Fibroblast of villous mesenchyme (primary cell): ENCODE measurements at regions not wholly inside any gene's neighbourhood (a gene's known extent, or its start where the extent isn't known, plus 50 kb on each side); places are given as distances from the start of the nearest gene placed in this dataset.
A peak's percentile ranks its signal among the peaks of the same experiment; 100 is the strongest.
"Not testable (repeated sequence)": the region's sequence is repeated elsewhere in the genome, so short reads cannot be mapped to it uniquely, and the experiment has no call there.

Experiments used
- DNase-seq: peaks from one replicate; pipeline ENCODE4 v3.0.0-alpha.2; 2010; ENCODE audit warnings: low read depth
- H3K4me3 ChIP-seq: 2 replicates; pipeline ENCODE4 v1.5.1; 2011; ENCODE audit warnings: low read depth, mild to moderate bottlenecking, low read length
- TF ChIP-seq, protein P1 (sequence below): IDR thresholded peaks from 2 replicates; pipeline ENCODE4 v1.5.1; 2012; ENCODE audit warnings: low read depth, mild to moderate bottlenecking, low read length; ENCODE audit not compliant: insufficient read depth

DNA sequence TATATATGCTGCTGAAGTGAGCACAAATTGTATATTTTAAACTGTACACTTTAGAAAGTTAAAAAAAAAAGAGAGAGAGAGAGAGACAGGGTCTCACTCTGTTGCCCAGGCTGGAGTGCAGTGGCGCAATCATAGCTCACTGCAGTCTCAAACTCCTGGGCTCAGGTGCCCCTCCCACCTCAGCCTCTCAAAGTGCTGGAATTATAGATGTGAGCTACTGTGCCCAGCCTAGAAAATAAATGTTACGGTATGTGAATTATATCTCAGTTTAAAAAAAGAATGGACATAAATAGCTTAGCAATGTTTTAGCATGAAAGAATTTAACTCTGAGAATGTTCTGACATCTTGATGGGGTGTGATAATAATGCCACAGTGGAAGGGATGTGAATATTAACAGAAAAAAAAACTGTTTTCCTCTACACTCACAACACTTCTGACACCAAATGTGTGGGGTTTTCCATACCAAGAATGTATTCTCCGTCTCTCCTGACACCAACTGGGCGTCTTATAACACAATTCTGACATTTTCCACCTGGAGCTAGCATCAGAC lies 162.1 kb downstream of the PLCE1 start:
- DNase-seq: no peak
- no peak overlapping the region for H3K4me3 ChIP-seq
- TF ChIP-seq, protein P1, sequence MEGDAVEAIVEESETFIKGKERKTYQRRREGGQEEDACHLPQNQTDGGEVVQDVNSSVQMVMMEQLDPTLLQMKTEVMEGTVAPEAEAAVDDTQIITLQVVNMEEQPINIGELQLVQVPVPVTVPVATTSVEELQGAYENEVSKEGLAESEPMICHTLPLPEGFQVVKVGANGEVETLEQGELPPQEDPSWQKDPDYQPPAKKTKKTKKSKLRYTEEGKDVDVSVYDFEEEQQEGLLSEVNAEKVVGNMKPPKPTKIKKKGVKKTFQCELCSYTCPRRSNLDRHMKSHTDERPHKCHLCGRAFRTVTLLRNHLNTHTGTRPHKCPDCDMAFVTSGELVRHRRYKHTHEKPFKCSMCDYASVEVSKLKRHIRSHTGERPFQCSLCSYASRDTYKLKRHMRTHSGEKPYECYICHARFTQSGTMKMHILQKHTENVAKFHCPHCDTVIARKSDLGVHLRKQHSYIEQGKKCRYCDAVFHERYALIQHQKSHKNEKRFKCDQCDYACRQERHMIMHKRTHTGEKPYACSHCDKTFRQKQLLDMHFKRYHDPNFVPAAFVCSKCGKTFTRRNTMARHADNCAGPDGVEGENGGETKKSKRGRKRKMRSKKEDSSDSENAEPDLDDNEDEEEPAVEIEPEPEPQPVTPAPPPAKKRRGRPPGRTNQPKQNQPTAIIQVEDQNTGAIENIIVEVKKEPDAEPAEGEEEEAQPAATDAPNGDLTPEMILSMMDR: no peak

DNA sequence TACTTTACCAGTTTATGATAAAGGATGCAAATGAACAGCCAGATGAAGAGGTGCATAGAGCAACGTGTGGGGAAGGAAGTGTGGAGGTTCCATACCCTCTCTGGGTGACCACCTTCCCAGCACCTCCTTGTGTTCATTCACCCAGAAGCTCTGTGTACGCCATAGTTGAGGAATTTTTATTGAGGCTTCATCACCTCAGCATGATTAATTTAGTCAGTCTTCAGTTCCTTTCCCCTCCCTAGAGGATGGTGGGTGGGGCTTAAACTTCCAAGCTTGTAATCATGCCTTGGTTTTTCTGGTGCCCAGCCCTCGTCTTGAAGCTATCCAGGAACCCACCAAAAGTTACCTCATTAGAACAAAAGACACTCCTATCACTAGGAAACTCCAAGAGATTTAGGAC lies 162.7 kb downstream of the PLCE1 start:
- no peak overlapping the region for H3K4me3 ChIP-seq
- no peak for DNase-seq
- TF ChIP-seq, protein P1: no peak

DNA sequence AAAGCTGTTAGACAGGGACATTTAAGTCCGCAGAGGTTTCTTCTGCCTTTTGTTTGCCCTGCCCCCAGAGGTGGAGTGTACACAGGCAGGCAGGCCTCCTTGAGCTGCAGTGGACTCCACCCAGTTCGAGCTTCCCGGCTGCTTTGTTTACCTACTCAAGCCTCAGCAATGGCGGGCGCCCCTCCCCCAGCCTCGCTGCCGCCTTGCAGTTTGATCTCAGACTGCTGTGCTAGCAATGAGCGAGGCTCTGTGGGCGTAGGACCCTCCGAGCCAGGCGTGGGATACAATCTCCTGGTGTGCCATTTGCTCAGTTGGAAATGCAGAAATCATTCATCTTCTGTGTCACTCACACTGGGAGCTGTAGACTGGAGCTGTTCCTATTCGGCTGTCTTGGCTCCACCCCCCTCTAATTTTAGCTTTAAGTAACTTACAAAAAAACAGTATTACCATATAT lies 171.5 kb downstream of the PLCE1 start:
- DNase-seq, H3K4me3 ChIP-seq: not testable (repeated sequence)

DNA sequence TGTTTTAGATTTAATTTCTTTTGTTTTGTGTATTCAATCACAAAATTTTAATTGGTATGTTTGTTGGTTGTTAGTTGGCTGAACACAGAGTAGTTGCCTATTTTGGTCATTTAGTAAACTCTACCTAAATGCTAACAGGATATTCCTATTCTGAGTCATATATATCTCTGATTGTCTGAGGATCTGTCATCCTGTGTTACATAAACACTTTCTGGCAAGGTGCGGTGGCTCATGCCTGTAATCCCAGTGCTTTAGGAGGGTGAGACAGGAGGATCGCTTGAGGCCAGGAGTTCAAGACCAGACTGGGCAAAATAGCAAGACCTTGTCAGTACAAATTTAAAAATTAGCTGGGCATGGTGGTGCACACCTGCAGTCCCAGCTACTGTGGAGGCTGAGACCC lies 178.6 kb downstream of the PLCE1 start:
- DNase-seq: no peak
- TF ChIP-seq, protein P1: no peak
- no peak overlapping the region for H3K4me3 ChIP-seq

DNA sequence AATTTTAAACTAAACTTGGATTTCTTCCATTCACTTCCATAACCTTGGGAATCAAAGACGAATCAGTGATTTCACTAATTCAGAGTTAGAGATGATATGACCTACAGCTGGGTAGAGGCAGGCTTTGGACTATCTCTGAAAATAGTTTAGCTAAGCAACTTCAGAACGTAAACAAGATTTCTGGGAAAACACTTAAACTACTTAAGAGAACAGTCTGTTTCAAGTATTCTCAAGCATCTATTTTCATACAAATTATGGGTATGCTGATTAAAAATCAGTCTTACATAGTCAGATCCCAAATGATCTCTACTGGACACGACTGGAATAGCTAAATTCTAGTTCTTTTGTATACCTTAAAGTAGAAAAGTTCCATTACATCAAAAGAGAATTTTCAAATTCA lies 179.9 kb downstream of the PLCE1 start:
- peak; percentile 7 for DNase-seq

DNA sequence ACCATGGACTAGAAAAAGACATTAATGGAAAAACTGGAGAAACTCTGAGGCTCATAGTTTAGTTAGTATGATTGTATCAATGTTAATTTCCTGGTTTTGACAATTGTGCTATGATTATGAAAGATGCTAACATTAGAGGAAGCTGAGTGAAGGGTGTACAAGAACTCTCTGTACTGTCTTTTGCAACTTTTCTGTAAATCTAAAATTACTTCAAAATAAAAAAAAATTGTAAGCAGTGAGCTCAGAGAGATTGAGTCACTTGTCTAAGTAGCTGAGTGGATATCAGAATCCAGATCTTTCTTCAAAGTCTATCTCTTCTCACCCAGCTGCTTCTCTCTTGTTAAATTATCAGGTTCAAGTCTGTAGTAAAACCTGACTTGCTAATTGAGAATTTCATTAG lies 181.1 kb downstream of the PLCE1 start:
- TF ChIP-seq, protein P1: no peak
- DNase-seq: no peak
- H3K4me3 ChIP-seq: no peak overlapping the region

More for the DNA sequence above, 179.9 kb downstream of the PLCE1 start:
- TF ChIP-seq, protein P1: no peak
- H3K4me3 ChIP-seq: no peak overlapping the region

DNA sequence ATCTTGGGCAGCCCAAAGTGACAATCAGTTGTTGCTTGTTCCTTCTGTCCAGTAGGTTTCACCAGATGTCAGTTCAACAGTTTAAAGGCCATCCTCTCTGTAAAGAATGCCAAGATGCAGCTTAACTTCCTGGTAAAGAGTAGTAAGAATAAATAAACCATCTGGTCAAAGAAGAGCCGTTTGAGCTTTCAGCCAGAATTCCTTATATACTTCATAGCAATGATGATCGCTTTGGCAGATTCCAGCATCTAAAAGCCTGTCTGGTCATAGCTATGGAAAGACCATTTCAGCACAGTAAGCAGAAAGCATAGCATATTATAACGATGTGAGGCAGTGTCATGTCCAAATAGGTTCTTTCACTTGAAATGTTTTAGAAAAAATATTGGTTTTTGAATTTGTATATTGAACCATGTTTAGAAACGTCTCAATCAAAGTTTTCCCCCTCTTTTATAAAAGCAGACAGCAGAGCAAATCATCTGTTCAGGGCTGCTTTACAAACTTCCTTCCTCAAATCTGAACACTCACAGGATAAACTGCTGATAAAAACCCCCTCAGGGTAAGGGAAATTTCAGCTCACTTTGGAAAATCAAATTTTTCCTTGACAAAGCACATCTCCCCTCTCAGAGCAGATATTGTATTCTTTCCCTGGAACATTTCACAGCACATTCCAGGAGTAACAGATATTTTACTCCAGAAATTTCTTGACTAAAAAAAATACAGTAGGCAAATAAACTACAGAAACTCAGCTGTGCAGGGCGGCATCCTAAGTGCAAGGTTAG lies 184.1 kb downstream of the NOC3L start:
- H3K4me3 ChIP-seq: no peak overlapping the region
- TF ChIP-seq, protein P1: no peak
- no peak for DNase-seq
